GM18499 (cell line): ENCODE measurements at regions not wholly inside any gene's neighbourhood (a gene's known extent, or its start where the extent isn't known, plus 50 kb on each side); places are given as distances from the start of the nearest gene placed in this dataset.

ENCODE experiments used
- ATAC-seq: cut with Tn5 transposase; IDR thresholded peaks from one replicate; pipeline ENCODE4 v1.9.1; 2021; ENCODE audit warnings: moderate number of reproducible peaks; ENCODE audit not compliant: insufficient read depth, unreplicated experiment

DNA sequence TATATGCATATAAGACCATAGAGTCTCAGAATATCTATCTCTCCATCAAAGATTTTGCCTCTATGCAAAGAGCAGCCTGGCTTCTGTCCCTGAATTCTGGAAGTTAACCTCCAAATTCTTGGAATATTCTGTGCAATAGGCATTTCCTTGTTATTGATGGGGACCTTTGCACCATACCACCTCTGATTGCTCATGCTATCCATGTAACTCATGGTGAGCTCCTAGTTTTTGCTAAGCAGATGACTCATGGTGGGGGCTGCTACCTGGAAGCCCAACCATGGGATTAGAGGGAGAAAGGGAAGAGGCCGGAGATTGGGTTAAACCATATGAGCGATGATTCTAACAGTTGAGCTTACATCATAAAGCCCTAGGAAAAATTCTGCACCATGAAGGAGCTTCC is 310.2 kb upstream of the FIGN start:
- no peak for ATAC-seq

DNA sequence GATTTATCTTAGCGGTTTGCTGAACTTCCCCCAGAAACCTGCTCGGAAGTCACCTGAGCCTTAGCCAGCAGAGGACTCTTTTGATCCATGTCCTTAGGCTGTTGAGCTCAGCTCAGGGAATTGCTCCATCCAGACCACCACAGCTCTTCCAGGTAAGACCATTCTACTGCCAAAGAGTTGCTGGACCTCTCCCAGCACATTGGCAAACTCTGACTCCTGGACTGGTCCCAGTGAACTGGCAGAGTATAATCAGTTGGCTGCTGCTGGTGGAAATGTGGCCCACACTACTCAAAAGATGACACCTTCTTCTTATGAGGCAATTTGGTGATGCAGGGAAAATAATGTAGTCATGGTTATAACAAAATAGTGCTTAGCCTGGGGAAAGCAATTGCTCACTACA is 308.8 kb upstream of the FIGN start:
- ATAC-seq, result no peak

DNA sequence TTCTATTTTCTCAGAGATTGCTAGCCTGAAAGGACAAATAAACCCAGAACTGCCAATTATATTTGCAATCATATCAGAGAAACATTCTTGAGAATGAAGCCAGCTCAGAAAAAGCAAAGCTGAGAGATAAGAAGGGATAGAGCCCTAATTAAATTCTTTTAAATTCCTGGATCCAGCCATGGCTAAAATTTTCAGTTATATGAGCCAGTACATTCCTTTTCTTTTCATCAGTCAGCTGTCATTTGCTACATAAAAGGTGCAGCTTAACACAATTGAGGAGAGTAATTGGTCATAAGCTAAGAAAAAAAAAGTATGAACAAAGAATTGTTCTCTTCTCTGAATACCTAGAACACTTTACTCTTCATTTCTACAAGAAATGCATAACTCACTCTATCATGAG is 303.5 kb upstream of the FIGN start:
- ATAC-seq, result no peak

DNA sequence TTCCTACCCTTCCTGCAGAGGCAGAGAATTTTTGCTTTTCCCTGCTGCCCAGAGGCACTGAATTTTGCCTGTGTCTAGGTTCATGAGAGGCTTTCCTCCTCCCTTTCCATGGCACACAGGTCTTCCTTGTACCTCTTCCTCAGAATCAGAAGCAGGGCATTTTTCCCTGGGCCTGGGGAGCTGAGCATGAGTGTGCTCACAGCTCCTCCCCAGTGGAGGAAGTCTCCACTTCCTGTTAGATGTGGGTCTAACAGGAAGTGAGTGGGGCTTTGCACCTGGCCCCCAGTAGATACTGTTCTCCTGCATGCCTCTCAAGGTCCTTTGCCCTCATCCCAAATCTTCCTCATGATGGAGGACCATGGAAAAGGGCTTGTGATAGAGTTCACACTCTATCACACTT is 297.2 kb upstream of the FIGN start:
- no peak for ATAC-seq

DNA sequence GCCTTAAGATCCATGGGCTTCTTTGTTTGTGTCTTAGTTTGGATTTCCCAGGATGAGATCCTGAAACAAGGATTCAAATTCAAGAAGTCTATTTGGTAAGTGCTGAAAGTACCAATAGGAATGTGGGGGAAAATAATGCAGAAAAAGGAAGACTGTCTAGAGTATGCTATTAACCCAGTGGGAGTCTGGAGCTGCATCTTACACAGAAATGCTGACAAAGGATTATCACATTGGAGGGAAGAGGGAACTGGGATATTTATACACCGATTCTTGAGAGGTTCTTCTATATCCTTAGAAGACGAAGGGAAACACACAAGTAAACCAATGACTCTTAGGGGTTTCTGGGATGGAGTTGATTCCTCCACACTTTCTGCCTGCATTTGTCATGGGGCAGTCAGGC is 294.8 kb upstream of the FIGN start:
- no peak for ATAC-seq

DNA sequence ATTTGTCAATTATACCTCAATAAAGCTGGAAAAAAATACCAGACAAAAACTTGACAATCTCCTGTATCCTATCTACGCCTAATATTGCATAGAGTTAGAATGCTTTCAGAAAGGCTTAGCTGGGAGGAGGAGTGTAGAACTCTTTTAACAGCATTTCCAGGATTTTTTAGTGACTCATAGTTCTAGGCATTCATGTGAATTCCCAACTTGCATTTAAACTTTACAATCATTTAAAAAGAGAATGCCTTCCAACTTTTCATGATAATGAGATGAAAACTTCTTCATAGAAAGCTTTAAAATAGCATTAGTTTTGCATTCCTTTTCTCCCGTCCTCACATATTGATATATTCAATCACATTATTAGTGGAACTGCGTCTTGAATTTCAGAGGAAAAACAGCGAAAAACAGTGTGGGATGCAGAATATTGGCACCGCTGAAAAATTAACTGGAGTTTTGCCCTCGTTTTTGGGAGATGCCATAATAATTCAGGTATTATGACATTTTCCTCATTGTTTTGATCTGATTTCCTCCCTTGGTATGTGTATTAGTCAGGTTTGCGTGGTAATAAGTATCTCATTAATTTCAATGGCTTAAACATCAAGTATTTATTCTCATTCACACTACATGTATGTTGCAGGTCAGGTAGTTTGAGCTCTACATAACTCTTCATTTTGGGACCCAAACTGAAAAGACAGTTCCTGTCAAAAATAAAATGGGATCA is 293.2 kb upstream of the FIGN start:
- ATAC-seq, result no peak

DNA sequence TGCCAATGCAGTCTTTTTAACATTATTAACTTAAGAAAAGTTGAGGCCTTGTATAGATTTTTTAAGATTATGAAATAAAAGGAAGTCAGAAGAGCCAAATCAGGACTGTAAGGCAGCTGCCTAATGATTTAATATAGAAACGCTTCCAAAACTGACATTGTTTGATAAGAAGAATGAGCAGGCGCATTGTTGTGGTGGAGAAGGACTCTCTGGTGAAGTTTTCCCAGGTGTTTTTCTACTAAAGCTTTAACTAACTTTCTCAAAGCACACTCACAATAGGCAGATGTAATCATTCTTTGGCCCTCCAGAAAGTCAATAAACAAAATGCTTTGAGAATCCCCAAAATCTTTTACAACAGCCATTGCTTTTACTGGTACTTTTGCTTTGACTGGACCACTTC is 288.6 kb upstream of the FIGN start:
- ATAC-seq, result no peak

DNA sequence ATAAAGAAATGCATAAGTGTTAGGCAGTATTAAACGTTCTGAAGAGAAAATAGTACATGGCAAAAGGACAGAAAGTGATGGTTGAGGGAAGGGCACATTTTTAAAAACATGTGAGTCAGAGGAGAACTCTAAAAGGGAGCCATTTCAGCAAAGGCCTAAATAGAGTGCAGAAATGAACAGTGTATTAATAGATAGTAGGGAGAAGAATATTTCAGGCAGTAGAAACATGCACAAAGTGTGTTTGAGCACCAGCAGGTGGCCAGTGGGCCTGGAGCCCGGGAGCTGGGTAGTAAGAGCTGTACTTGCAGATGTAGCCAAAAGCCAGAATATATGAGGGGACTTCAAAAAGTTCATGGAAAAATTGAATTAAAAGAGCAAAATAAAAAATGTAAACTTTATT is 288.1 kb upstream of the FIGN start:
- ATAC-seq, result no peak

DNA sequence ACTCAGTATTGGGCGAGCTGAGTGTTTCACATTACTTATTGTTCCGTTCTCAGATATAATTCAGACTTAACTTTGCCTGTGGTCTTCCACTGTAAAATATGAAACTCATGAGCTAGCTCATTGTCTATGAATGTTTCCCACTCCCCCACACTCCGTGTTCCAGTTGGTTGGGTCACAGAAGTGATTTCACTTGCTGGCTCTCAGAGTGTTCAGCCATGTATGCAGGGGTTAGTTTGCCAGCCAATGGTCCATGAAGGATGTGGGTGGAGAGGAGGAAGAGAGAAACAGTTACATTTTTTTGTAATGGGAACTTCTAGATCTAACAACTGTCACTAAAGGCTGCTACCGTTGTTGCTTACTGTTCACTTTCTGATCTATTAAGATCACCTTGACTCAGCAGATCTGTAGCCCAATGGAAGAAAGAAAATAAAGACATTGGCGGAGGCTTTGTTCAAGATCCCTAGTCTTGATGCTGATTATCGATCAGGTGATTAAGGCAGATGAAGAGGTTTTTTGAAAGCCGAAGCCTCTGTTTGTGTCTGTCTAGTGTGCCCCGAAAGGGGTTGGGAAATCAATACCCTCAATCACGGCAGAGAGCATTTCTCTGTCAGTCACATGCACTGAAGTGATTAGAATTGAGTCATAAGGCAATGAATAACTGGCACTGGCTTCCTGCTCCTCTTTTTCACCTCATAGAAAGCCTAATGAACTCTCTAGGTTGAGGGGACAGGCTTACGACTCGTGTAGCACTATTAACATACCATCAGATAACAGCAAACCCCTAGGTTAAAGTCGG is 279.7 kb upstream of the FIGN start:
- ATAC-seq, result peak; percentile 93

DNA sequence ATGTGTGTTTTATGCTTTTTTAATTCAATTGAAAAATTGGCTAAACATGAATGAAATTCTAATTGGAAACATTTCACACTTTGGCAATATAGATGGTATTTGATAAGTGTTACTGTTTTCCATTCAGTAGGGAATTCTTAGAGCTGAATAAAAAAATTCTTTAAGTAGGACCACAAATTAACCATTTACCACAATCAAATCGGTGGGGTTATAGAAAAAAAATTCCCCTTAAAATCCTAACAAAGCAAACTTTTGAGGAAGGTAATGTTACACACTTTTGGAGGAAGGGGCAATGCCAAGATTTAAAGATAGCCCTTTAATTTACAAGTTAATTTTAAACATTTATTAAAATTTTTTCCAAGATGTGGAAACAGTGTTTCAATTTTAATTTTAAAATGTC is 279.0 kb upstream of the FIGN start:
- no peak for ATAC-seq

DNA sequence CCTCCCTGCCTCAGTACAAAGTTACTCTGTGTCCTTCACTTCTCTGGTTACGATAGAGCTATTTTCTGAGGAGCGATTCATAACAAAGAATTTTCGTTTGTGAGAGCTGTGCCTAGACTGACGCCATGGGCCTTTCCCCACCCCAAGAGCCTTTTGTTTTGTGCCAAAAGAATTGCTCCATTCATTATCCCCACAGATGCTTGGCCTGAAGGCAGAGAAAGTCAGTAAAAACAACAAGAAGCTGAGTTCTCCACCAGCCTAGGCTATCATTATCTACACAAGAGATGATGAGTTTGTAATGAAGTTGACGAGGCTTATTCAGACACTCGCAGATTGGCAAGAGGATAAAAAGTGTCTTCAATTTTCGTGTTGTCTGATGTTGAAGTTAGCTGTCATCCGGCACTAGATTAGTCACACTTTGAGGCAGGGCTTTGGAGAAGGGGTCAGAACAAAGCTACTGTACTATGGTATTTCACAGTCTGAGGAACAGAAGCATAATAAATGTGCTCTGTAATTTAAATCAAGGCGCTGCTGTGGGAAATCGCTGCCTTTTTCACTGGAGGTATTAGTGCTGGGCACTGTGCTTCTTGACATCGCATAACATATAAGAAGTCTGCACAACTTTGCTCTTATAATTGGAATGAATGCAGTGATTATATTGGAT is 278.4 kb upstream of the FIGN start:
- no peak for ATAC-seq

DNA sequence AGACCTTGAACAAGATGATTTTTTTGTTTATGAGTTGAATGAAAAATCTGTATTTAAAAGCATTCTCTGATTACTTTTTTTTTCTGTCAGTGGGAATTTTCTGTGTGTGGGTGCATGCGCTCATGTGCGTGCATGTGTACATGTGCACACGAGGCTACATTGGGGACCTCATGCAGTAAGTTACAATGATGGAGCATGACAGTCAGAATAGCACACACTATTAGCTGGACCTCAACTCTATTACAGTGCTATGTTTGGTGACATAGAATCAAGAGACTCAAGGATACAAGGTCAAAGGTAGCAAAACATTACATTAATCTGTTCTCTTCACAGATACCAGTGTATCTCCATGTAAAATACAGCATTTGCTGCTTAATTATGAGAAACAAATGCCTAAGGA is 276.8 kb upstream of the FIGN start:
- no peak for ATAC-seq

DNA sequence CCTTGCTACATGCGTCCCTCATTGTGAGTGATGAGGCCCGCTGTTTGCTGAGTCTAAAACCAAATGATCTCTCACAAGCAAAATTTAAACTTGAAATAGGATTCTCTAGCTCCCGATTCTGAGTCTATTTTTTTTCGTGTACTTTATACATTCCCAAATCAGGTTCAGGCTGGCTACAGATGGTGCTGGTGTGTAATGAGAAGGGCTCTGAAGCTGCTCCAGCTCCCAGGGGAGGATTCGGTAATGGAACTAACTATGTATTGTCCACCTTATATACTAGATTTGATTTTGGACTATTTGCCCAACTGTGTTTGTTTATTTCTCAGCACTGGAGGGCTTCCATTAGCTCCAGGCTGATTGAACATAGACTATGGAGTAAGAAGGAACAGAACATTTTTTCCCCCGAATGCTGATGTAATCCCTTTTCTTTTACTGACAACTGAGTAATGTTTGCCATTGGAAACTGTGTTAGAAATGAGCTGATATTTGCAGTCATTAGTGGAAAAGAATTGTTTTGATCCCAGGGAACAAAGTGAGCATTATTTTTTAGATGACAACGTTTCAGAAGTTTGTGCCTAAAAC is 274.0 kb upstream of the FIGN start:
- no peak for ATAC-seq

DNA sequence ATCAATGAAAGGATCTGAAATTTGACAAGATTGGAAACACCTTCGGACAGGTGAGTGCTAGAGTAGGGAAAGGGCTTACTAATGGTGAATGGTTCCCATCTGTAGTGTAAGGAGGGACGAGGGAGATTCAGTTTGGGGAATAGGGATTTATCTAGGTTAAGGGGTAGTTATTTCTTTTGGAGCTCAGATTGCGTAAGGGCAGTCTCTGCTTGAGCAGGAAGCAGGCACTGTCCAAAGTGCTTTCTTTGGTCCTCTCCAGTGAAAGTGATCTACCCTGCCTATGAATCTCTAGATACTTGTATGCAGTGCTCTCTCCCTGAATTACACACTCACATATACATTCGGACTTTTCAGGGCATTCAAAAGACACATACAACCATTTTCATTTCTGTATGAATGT is 272.9 kb upstream of the FIGN start:
- ATAC-seq, result no peak

DNA sequence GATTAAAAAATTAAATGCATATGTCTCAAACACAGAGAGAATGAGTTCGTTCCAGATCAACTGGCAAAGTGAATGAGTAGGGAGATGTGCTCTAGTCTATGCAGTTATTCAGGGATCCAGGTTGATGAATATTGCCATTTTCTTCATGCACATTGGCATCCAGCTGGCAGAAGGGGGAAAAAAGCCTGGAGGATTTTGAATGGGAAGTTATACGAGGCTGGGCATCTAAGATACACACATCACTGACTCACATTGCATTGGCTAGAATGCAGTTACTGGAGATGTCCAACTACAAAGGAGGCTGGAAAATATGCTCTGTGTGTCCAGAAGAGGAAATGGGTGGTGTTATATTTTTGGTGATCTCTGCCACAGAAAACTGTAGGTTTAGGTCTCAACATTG is 270.9 kb upstream of the FIGN start:
- ATAC-seq, result no peak

DNA sequence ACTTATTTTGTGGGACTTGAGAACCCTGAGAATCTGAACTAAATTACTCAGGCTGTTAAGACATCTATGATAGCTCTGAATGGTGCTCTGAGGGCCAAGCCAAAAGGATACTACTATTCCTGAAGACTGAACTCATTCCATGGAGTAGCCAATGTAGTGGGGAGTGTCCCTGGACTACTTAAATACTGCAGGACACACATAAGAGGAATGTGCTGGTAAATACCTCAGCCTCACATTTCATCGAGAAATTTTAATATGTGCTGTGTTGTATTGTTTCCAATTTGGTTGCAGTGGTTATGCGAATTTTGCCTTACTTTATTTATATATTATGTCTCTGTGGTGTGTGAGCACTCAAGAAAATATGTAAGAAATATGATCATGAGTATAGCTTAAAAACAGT is 264.4 kb upstream of the FIGN start:
- ATAC-seq, result no peak

DNA sequence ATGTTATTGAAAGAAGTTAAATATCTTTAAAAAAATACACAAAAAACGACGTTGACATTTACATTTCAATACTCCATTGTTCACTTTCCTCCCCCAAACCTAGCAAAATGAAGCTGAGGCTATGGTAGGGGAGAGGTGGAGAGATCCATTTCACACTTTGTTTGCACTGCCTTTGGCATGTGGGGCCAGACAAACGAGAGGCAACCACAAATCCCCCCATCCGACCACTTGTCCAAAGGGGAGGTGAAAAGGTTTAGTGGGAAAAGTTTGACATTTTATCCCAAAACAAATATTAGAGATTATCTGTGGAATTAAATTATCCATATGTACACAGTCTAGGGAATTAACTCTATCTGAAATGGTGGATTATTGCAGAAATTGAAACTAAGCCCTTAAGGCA is 261.7 kb upstream of the FIGN start:
- ATAC-seq, result no peak

DNA sequence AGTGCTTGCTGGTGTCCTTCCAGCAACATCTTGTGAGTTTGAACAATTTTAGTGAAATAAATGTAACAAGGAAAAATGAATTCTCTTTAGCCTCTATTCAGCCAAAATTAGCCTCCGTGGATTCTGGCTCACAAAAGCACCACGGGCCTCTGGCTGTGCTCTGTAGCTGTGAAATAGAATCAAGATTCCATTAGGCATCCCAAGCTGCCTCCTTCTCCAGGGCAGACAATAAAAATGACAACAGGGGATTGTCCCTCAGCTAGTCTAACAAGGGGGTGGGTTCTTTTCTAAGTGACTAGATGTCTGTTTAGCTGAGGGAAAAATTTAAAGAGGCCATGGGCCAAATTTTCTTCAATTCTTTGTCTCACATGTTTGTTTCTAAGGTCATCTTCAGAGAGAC is 254.7 kb upstream of the FIGN start:
- ATAC-seq, result no peak

DNA sequence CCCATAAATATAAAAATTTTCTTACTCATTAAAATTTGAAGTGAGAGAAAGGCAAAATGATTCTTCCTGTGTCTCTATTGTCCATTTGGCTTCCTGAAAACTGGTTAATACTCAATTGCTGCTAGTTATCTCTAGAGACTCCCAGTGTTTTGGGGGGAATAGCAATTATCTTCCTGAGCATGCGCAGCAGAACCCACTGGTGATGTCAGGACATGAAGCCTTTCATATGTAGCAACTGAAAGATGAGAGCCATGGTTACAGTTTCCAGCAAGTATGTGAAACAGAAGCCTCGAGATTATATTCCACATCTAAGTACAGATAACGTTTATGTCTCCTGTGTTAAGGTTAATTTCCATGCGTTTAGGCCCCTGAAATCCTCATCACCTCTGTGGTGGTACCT is 254.3 kb upstream of the FIGN start:
- no peak for ATAC-seq

DNA sequence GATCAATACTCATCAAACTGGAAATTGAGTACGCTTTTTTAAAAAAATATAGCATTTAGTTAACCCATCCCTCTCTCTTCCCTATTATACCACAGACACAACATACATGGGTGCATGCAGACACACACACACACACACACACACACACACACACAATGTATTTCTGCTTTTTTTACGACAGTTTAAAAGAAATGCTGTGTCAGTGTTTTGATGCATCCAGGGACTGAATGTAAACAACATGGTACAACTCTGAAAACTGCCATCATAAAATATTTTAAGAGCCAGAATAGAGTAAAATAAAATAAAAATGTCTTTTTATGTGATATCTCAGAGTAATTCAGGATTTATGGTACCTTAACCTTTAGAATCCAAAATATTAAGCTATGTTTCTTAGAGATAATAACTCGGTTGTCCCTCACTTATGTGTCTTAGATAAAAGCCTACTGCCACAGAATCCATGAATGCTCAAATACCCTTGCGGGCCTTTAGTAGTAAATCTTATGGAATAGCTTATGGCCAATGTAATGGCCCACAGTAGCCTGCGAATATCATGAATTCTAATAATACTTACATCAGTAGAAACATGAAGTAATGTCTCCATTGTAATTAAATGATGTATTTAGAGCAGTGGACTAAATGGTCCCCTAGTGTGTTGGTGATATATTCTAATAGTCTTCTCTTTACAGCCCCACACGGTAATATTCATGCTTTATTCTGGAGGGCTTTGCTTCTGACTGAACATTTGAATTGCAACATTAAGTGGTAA is 251.6 kb upstream of the FIGN start:
- ATAC-seq, result no peak

DNA sequence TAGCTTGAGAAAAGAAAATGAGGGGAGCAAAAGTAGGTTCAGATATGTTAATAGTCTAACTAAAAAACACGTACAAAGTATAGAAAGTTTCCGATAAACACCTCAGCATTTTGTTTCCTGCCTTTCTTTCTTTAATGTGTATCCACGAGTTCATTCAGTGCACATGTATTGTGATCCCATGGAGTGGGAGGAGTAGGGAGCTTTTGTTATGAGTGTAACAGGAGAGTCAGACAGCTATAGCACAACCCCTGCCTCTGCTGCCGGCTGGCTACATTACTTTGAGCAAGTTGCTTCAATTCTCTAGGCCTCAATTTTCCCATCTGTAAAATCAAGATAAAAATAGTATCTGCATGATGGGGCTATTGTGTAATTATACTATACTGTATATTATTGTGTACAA is 249.2 kb upstream of the FIGN start:
- no peak for ATAC-seq
